ENCODE measurements at regions not wholly inside any gene's neighbourhood (a gene's known extent, or its start where the extent isn't known, plus 50 kb on each side); places are given as distances from the start of the nearest gene placed in this dataset.

DNA sequence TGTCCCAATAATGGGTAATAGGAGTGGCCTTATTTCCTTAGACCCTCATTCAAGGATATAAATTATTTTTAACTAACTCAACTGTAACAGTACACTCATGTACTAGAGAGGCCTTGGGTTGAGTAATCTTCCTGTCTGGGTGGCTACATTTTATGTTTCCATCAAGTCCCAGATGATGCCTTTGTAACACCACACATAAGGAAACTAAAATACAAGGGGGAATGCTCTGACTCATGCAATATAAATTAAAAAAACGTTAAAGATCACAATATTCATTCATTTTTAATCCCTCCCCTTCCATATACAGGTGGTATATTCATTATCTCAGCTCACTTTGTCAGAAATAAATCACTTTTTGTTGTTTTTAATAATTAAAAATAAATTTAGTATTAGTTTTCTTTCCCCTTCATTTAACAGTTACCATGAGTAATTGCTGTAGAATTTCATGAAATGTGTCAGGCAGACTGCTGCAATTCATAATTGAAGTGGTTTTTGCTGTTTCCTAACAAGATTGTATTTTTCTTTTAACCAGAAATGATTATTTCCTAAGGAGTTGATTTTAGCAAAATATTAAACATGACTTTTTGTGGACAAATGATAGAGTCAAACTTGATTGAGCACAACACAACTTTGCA lies 1403.6 kb downstream of the SUCLG1 start:
- TF ChIP-seq GATA3 (IDR thresholded peaks at IDR 0.05; ENCODE audit: low read depth, low read length) (no peak), GATA2 (IDR thresholded peaks at IDR 0.05; ENCODE audit: low read depth, low read length) (no peak)

All from SH-SY5Y (cell line).